ENCODE measurements at regions not wholly inside any gene's neighbourhood (a gene's known extent, or its start where the extent isn't known, plus 50 kb on each side); places are given as distances from the start of the nearest gene placed in this dataset.

DNA sequence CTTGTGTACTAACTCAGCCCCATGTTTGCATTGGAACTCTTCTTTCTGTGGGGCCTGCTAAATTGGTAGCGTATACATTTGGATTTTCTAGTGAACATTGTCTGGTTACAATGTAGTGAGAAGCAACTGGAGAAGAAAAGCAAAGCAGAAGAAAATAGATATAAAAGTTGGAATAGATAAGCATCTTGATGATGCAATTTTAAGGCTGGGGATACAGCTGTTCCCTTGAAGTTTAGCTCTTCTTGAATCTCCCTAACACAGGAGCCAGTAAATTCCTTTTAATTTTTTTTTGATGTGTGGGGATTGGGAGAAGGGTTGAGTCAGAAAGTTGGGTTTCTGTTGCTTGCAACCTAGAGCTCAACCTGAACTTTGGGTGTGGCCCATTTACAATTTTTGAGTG, 308.1 kb downstream of the STIM2 start:
- TF ChIP-seq POLR2A (IDR thresholded peaks at IDR 0.05) (no peak), CTCF (IDR thresholded peaks at IDR 0.05) (no peak)
